GM12865 (cell line): ENCODE measurements at regions not wholly inside any gene's neighbourhood (a gene's known extent, or its start where the extent isn't known, plus 50 kb on each side); places are given as distances from the start of the nearest gene placed in this dataset.

Experiments
- DNase-seq: peaks from one replicate; pipeline ENCODE4 v3.0.0; 2010; ENCODE audit warnings: low read depth
- H3K4me3 ChIP-seq: 2 replicates; pipeline ENCODE4 v1.5.1; 2011; ENCODE audit warnings: mild to moderate bottlenecking, low read depth, low read length, control low read depth
- TF ChIP-seq, protein P1 (sequence below): IDR thresholded peaks from 2 replicates; pipeline ENCODE4 v1.5.1; 2011; ENCODE audit warnings: low read length, control low read depth, low read depth, inconsistent platforms; ENCODE audit not compliant: insufficient read depth; ENCODE audit errors: missing control alignments

DNA sequence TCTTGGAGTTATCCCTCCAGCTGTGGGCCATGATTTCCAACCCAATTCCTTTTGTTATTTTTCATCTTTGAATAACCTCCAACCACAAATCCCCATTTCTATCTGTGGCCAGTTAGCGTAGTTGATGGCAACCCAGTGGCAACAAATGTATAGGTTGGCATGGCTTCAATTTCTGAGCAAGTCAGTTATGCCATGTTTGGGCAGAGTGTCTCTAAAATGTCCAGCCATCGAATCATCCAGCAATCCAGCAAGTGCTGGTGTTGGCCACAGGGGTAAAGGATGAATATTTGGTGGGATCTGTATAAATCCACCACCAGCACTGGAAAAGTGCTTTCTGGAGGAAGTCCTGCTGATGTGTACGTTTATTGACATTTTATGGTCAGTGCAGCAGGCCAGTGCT, 233.3 kb downstream of the MYLK4 start:
- no peak overlapping the region for H3K4me3 ChIP-seq
- TF ChIP-seq, protein P1, sequence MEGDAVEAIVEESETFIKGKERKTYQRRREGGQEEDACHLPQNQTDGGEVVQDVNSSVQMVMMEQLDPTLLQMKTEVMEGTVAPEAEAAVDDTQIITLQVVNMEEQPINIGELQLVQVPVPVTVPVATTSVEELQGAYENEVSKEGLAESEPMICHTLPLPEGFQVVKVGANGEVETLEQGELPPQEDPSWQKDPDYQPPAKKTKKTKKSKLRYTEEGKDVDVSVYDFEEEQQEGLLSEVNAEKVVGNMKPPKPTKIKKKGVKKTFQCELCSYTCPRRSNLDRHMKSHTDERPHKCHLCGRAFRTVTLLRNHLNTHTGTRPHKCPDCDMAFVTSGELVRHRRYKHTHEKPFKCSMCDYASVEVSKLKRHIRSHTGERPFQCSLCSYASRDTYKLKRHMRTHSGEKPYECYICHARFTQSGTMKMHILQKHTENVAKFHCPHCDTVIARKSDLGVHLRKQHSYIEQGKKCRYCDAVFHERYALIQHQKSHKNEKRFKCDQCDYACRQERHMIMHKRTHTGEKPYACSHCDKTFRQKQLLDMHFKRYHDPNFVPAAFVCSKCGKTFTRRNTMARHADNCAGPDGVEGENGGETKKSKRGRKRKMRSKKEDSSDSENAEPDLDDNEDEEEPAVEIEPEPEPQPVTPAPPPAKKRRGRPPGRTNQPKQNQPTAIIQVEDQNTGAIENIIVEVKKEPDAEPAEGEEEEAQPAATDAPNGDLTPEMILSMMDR, result no peak

DNA sequence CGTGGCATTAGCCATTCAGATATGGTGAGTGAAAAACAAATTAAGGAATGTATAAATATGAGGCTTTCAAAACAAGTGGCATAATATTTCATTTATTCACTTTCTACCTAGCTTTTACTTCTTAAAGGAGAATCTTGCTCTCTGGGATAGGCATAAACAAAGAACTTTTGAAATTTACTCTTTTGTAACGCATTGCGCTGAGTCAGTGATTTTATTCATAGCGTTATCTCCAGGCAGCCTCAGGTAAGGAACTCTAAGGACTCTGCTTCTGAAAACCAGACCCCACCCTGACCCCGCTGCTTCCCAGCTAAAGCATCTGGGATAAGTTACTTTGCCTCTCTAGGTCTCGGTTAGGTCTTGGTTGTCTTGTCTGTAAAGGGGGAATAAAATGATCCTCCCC, 234.7 kb downstream of the MYLK4 start:
- H3K4me3 ChIP-seq, result no peak overlapping the region
- TF ChIP-seq, protein P1, result no peak
- DNase-seq, result no peak

More for the DNA sequence above, 233.3 kb downstream of the MYLK4 start:
- DNase-seq, result no peak

DNA sequence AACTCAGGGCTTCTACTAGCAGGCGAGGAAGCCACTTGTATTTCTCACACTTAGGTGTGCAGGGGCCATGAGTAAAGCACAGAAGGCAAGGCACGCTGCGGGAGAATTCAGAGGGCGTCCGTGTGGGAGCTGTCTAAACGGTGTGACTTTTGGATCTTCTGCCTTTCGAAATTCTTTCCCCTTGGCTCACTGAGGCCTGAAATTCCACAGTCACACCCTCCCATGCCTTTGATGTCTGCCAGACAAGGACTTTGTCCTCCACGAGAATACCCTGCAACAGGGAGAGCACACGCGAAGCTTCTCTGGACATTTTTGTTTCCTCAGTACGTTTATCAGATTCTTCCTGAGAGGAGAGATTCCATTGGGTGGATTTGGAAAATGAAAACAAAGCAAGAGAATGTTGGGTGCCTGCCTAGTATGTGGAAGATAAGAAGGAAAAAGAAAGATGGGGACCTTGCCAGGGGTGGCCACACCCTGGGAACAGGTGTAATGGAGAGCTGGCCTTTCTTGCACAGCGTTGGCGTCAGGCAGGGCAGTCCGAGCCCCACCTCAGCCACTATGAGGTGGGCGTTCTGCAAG, 235.7 kb downstream of the MYLK4 start:
- DNase-seq, result no peak
- H3K4me3 ChIP-seq, result no peak overlapping the region
- TF ChIP-seq, protein P1, result no peak

DNA sequence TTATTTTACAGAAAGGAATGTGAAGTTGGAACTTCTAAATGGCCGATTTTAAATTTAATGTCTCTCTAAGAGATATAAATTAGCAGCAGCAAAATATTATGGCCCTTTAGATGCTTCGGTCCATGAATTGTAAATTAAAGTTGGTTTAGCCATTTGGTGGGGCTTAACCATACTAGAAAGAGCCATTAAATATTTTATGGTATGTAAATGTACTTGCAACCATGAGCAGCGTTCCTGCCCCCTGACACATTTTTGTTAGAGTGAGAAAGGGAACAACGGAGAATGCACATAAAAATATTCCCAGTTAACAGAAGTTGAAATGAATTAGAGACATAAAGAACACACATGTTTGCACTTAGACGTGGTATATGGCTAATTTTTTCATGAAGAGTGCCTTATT, 237.9 kb downstream of the MYLK4 start:
- no peak for DNase-seq
- H3K4me3 ChIP-seq, result no peak overlapping the region
- TF ChIP-seq, protein P1, result no peak

DNA sequence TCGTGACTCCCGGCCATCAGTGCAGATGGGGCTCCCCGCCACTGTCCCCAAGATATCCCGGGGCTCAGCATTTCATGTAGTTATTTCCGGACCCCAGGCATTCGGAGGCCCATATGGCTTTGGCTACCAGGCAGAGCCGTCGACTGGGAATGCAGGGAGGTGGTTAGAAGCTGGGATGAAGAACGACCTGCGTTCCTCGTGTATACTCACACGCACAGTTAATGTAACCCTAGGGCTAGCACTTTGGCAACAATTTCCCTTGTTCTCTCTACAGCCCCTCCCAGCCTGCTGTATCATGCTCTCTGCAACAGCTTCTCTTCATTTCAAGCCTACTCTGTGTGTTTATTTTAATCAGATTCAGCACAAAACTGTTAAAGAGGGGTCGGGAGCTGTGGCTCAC, 240.4 kb downstream of the MYLK4 start:
- no peak overlapping the region for H3K4me3 ChIP-seq
- DNase-seq, result no peak
- TF ChIP-seq, protein P1, result no peak

DNA sequence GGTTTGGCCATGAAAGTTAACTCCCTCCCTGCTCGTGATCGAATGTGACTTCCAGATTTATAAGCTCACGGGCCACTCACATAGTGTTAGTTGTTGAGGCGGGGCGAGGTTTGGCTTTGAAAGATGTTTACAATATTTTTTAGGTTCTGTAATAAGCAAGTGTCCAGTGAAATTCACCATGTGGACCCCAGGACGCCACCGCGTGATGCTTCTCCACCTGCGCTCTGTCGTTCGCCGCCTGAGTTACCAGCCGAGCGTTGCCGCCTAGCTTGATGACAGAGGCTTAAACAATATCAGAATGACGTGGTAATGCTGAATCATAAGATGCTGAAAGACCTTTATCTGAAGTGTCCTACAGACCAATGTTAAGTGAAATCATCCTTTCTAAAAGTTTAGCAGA, 241.0 kb downstream of the MYLK4 start:
- H3K4me3 ChIP-seq, result no peak overlapping the region
- no peak for DNase-seq
- TF ChIP-seq, protein P1, result no peak

DNA sequence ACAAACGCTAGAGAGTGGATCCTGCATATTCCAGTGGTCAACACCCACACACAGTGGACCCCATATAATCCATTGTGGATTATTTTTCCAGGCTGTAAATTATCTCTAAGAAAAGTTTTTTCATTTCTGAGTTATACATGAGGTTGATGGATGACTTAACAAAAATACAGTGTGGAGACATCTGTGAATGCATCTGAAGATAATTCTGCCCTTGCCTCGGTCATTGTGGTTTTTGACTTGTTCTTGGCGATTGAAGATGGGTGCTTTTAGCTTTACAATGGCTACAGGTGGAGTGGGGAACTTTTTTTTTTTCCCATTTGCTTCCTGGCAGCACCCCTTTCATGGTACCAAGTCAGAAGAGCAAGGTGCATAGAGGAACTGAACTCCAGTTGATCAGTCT, 242.7 kb downstream of the MYLK4 start:
- H3K4me3 ChIP-seq, result no peak overlapping the region
- DNase-seq, result no peak
- TF ChIP-seq, protein P1, result no peak
